HPDE6-E6E7 (cell line): ENCODE measurements at regions not wholly inside any gene's neighbourhood (a gene's known extent, or its start where the extent isn't known, plus 50 kb on each side); places are given as distances from the start of the nearest gene placed in this dataset.

Experiments used
- DNase-seq: peaks from one replicate; pipeline ENCODE4 v3.0.0; 2011; ENCODE audit warnings: missing footprints; ENCODE audit errors: extremely low spot score

DNA sequence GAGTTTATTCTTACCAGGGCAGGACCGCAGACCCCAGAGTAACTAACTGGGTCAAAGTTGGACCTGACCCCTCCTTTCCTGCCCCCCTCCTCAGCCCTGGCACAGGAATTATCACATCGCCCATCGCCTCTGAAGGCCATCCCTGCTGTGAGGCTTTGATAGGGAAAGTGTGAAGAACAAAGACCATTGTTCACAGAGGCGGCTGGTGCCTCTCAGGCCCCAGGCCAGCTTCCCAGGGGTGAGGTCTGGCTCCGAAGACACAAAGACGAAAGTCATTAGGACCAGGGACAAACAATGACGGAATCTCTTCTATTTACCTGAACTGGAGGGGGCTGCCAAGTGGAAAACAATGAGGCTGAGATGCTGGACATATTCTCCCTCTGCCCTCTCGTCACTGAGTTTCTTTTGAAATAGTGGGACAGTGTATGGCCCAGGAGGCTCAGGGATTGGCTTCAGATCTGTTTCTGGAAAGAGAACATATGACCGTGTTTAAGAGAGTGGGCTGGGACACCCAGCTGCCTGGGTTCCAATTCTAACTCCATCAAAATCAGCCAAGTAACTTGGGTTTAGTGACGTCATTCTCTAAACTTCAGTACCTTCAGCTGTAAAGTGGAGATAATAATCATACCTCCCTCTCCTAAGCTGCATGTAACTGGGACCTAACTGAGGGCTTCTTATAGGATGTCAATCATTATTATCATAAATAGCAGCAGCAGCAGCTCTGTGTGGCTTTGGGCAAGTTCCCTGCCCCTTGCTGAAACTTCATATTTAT is 769.4 kb downstream of the MED13L start:
- DNase-seq, result no peak

DNA sequence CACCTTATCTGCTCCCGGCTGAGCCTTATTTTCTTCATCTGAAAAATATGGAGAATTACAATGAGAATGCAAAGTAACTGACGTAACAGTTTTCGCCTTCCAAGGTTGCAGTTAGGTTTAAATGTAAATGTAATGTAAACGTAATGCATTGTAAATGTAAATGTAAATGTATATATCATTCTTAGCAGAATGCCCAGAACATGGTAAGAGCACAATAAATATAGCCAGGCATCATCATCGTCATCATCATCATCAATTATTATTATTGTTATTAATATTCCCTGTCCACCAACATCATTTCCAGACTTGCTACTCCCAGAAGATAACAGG is 770.0 kb downstream of the MED13L start:
- DNase-seq, result no peak

DNA sequence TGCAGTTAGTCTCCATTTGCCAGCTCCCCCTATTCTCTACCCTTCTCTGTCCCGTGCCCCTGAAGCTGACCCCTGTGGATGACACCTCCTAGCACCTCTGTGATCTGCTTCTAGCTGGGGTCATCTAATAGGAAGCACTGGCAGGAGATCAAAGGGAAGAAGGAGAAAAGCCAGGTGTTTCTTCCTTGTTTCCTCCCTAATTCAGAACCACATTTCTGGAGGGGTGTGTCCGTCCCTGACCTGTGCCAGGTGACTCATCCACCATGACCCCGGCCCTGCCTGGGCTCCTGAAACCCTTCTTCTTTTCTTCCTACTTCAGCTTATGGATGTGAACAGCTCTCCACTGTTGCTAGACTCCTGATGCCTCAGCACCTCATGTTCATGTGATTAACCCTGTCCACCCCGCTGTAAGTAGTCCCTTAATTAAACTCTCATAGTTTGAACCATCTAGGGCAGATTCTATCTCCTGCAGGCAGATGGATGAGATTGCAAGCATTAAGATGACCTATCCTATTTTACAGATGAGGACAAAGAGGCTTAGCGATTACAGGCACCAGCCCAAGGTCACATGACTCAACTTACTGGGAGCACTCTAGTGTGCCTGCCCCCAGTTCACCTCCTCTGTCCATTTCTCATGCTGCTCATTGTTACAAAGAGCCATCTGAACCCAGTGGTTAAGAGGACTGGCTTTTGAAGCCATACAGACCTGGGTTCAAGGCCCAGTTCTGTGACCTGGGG is 770.5 kb downstream of the MED13L start:
- no peak for DNase-seq

DNA sequence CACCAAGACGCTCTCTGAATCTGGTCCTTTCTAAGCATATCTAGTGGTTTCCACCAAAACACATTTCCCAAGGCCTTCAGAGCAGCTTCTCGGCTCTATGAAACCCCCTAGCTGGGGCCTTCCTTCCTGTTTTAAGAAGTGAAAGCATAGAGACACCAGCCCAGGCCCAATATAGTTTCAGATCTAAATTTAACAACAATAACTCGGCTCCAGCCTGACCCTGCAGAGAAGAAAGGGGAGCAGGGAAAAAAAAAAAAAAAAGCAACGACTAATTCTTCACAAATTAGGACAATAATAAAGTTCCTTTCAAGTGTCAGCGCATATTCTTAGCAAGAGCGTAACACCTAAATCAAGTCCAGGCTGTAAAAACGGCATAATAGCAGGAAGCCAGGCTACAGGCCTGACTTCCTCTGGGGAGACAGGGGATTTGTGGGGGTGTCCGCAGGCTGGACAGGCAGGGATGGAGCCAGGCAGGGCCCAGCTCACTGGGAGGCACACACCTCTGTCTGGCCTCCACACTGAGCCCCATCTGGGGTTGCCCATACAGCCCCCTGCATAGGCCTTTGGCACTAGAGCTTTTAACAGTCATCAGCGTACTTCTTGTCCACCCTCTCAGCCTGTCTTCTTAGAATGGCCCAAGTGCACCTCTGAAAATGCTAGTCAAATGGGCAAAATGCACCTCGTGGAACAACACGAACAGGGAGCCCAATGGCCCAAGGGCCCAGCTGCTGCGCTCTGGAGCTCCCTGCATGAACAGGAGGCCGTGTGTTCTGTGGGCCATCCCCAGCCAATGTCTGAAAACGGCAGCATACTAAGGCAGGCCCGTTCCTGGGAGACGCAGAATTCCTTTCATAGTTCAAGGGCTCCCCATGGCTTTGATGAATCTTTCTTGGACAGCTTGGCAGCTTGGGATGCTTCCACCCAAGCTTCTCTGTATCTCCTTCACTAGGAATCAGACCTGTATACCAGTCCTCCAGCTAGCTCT is 772.9 kb downstream of the MED13L start:
- no peak for DNase-seq

- DNase-seq, result no peak
Measured at GRCh38 chr12:115500872-115501271, 776.6 kb downstream of the MED13L start.

DNA sequence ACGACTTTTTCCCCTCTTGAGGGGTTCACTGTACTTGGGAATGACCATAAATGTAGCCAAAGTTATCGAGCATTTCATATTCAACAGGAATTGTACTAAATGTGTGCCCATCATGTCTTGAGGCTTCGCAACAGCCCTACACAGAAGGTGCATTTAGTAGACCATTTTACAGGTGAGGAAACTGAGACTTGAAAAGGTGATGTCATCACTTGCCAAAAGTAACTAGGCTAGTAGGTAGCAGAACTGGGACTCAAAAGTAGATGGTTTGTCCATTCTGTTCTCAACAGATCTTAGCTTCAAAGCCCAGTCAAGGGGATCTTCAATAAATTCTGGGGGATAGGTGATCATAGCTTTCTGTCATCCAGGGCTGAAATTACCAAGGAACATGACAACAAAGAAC is 782.2 kb downstream of the MED13L start:
- DNase-seq, result no peak

- no peak for DNase-seq
Measured at GRCh38 chr12:115492553-115492952, 784.9 kb downstream of the MED13L start.

DNA sequence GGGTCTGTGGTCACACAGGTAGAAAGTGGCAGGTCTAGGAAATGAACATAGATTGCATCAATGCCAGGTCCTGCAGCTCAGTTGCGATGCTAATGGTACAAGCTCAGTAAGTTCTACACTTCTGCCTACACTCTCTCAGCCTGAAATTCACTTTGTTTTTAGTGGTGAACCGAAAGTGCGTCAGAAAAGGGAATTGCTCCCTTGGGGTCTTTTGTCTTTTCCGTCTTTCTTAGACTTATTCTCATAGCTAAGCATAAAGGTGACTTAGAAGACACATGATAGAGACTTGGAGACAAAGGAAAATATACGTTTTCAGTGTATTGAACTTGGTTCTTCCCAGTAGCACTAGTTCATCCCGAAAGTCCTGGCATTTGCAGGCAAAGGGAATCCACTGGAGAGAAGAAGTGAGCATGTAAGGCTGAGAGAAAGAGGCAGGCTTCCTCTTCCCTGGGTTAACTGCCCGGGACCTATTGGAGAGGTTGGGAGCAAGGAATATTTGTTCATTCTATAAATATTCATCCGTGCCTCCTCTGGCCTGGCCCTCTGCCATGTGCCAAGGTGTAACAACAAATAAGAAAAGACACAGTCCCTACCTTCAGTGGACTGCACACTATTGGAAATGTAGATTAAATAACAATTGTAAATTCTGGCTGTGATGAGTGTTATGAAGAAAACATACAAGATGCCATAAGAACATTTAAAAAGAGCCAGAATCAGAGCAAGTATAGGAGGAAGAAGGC is 785.8 kb downstream of the MED13L start:
- DNase-seq, result no peak

- no peak for DNase-seq
Measured at GRCh38 chr12:115489253-115489652, 788.2 kb downstream of the MED13L start.

DNA sequence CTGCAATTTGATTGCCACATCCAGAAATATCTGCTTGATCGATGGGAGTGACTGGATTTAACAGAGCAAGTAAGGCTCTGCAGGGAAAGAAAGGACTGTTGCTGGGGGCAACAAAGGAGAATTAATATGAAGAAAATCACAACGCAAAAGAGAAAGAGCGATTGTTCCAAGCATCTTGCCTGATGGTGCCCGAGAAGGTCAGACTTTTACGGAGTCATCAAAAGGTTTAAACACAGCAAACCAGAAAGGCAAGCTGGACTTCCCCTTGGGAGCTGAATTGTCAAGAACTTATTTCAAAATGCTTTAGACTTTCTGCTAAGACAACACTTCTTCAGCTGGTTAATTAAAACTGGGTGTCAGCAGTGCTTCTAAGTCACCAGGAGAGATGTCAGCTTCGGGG is 791.5 kb downstream of the MED13L start:
- no peak for DNase-seq

DNA sequence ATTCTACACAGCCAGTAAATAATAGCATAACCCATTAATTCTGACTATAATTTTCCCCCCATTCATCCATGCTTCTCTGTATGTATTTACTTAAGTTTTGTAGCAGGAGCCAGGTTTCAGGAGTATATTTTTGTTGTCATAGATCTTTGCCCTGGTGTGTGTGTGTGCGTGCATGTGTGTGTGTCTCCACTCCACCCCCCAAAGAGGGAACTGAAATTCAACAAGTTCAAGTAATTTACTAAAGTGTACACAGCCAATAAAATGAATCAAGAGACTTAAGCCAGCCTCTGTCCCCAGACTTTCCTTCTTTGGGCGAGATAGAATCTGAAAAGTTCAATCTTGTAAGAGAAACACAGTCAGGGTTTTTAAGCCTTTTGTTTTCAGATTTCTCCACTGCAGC is 792.0 kb downstream of the MED13L start:
- DNase-seq, result no peak

- DNase-seq, result no peak
Measured at GRCh38 chr12:115482943-115483342, 794.5 kb downstream of the MED13L start.

DNA sequence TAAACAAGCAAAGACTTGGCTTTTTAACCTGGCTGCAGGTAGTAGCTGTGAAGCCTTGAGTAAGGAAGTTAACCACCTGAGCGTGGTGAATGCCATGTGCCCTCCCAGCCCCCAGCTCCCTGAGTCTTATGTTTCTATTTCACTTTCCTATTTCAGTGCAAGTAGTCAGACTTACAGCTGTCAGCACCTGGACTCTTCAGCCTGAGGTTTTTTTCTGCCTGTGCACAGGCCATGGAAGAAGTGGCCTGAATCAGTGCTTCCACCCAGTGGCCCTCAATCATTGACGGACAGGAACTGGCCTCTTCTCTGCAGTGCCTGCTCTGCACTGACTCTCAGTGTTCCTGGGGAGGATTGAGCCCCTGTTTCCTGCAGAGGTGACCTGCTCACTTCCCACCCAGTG is 796.4 kb downstream of the MED13L start:
- DNase-seq, result no peak

- DNase-seq, result no peak
Measured at GRCh38 chr12:115478505-115478904, 794.5 kb upstream of the TBX3 start.

DNA sequence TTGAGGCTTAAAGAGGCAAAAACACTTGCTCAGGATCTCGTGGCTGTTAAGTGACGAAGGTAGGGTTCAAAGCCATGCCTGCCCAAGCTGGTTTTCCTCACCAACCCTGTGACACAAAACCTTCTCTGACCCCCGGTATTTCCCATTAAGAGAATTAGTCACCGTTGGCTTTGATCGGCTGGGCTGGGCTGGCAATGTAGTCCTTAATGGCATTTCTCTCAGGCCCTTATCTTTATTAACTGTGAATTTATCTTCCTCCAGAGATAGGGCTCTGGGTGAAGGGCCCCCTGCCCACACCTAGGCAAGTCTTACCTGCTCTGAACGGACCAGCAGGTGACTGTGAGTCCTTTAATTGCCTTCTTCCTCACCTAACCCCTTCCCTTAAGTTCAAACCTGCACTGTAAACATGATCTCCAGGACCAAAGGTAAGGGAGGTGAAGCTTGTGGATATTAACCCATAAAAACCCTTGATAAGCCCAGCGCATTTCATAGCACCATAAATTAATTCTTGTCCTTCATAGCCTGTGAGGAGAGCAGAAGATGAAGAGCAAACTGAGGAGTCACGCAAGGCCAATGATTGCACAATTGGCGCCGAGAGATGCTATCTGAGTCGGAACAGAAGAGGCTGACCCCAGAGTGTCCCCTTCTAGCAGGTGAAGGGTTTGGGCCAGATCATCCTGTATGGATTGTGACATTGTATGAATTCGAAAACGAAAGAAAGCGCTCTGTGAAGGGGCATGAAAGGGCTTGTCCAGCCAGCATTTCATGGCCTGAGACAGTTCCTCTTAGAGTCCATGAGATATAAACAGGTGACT is 790.8 kb upstream of the TBX3 start:
- DNase-seq, result no peak

GRCh38 chr12:115473257-115473956 is 789.4 kb upstream of the TBX3 start:
- no peak for DNase-seq

GRCh38 chr12:115472852-115473251 is 788.9 kb upstream of the TBX3 start:
- DNase-seq, result no peak

DNA sequence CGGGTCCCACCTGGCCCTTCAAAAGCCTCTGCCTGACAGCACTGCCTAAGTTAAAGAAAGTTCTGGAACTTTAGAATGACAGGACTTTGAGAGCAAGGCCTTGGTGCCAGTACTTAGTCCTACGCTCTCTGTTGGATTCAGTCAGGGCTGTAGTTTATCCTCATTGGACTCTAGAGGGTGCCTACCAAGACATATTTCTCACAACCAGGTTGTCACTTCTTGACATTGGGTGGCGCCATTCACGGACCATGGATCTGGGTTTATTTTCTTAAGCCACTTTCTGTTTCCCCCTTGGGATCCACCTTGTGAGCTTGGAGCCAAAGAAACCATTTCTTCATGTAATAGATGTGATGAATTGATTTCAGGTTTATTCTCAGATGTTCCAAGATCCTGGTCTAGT is 787.0 kb upstream of the TBX3 start:
- no peak for DNase-seq

- DNase-seq, result no peak
Measured at GRCh38 chr12:115470526-115470925, 786.6 kb upstream of the TBX3 start.

DNA sequence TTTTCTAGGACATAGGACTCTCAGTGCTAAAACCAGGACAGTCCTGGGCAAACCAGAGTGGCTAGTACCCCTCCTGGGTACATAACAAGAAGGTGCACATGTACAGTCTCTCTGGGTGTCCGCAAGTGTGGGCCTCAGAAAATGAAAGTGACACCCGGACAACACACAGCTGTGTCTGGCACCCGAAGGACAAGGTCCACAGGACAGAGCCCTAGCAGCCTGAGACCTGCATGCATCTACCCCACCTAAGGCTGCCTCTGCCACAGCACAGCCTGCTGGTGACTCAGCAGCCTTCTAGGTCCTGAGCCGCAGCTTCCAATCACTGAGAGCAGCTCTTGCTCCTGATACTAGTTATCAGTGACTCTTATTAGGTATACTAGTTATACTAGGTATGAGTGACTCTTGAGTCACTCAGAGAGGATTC is 784.1 kb upstream of the TBX3 start:
- DNase-seq, result no peak
